ENCODE measurements at regions not wholly inside any gene's neighbourhood (a gene's known extent, or its start where the extent isn't known, plus 50 kb on each side); places are given as distances from the start of the nearest gene placed in this dataset.
"Not testable (repeated sequence)": the region's sequence is repeated elsewhere in the genome, so short reads cannot be mapped to it uniquely, and the experiment has no call there.

GRCh38 chr6:137559521-137560183, 65.5 kb upstream of the OLIG3 start:
- TF ChIP-seq EZH2 (IDR thresholded peaks at IDR 0.05; ENCODE audit: insufficient read depth, poor library complexity, severe bottlenecking); EZH2phosphoT487 (IDR thresholded peaks at IDR 0.05; ENCODE audit: insufficient read depth, low read depth): not testable (repeated sequence)

Measured in GM23248 (cell line).